GM12878 (cell line): ENCODE measurements at regions not wholly inside any gene's neighbourhood (a gene's known extent, or its start where the extent isn't known, plus 50 kb on each side); places are given as distances from the start of the nearest gene placed in this dataset.

Experiments used
- CREM ChIP-seq: IDR thresholded peaks from 2 replicates; pipeline ENCODE4 v1.6.1; 2014; ENCODE audit warnings: antibody characterized with exemption, low read depth
- MYC ChIP-seq: IDR thresholded peaks from 2 replicates; pipeline ENCODE4 v1.6.1; 2011; ENCODE audit warnings: mild to moderate bottlenecking, low read length, moderate library complexity, inconsistent platforms; ENCODE audit not compliant: insufficient read depth, insufficient replicate concordance, insufficient read length, severe bottlenecking
- SP1 ChIP-seq: IDR thresholded peaks from one replicate; pipeline ENCODE4 v1.6.1; 2011; ENCODE audit warnings: low read depth, low read length
- TAF1 ChIP-seq: IDR thresholded peaks from 2 replicates; pipeline ENCODE4 v1.6.1; 2011; ENCODE audit warnings: mild to moderate bottlenecking, low read depth, low read length, borderline replicate concordance
- ZZZ3 ChIP-seq: IDR thresholded peaks from 2 replicates; pipeline ENCODE4 v1.6.1; 2011; ENCODE audit warnings: low read depth; ENCODE audit not compliant: control insufficient read depth, insufficient read length
- TF ChIP-seq, protein P1 (sequence below): IDR thresholded peaks from 2 replicates; pipeline ENCODE4 v1.6.1; 2012; ENCODE audit warnings: low read depth, low read length, improper control_type of control experiment

DNA sequence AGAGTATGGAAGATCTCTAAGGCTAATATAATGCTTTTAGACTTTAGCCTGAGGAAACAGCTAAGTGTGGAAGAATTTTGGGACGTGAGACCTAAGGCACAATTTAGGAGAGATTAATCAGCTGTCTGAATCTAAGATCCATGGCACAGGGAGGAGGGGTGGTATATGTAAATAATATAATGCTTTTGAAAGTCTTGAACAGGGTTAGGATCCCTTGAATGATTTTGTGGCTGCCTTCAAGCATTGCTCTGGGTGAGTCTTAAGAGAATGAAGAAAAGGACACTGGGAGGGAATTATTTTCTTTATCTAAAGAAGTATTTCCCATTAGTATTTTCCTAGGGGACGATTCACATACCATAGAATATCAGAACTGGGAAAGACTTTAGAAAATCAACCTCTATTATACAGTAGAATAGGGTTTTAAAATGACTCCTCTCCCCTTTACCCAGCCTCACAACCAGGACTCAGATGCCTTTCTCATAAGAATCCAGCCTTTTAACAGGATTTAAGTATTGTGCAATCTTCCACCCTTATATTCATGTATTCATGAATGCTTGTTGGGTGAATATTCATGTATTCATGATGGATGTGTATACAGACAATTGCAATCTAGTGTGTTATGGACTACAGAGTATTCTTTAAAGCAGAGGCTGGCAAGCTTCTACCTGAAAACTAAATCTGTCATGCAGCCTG lies 664.2 kb upstream of the CPEB2 start:
- TF ChIP-seq SP1 (no peak), TAF1 (no peak), ZZZ3 (no peak), CREM (no peak), MYC (no peak)
- TF ChIP-seq, protein P1, sequence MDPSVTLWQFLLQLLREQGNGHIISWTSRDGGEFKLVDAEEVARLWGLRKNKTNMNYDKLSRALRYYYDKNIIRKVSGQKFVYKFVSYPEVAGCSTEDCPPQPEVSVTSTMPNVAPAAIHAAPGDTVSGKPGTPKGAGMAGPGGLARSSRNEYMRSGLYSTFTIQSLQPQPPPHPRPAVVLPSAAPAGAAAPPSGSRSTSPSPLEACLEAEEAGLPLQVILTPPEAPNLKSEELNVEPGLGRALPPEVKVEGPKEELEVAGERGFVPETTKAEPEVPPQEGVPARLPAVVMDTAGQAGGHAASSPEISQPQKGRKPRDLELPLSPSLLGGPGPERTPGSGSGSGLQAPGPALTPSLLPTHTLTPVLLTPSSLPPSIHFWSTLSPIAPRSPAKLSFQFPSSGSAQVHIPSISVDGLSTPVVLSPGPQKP: no peak
